Rectal smooth muscle tissue (tissue), 1 donor: ENCODE measurements at regions not wholly inside any gene's neighbourhood (a gene's known extent, or its start where the extent isn't known, plus 50 kb on each side); places are given as distances from the start of the nearest gene placed in this dataset.
A peak's percentile ranks its signal among the peaks of the same experiment; 100 is the strongest.

Experiments used
- H3K27ac ChIP-seq: one replicate; pipeline ENCODE4 v1.7.0; 2013; ENCODE audit warnings: low read depth, low read length, inconsistent platforms
- H3K27me3 ChIP-seq: one replicate; pipeline ENCODE4 v1.7.0; 2013; ENCODE audit warnings: low read length; ENCODE audit not compliant: control insufficient read depth, insufficient read depth
- H3K36me3 ChIP-seq: one replicate; pipeline ENCODE4 v1.7.0; 2013; ENCODE audit warnings: low read length; ENCODE audit not compliant: control insufficient read depth, insufficient read depth
- H3K4me1 ChIP-seq: one replicate; pipeline ENCODE4 v1.7.0; 2013; ENCODE audit warnings: low read length; ENCODE audit not compliant: control insufficient read depth, insufficient read depth
- H3K4me3 ChIP-seq: one replicate; pipeline ENCODE4 v1.7.0; 2013; ENCODE audit warnings: low read length
- H3K9ac ChIP-seq: one replicate; pipeline ENCODE4 v1.7.0; 2013; ENCODE audit warnings: low read length

- no peaks in the 10 kb centered on the region for H3K27me3 ChIP-seq
- peaks cover 7% of the 10 kb centered on the region for H3K4me1 ChIP-seq
- H3K27ac ChIP-seq, result peak overlapping the region; percentile 52
- no peak overlapping the region for H3K9ac ChIP-seq
- H3K4me3 ChIP-seq, result peak overlapping the region; percentile 51
- H3K36me3 ChIP-seq, result no peaks in the 10 kb centered on the region
Observed at GRCh38 chr6:21987501-21987957, 309.3 kb downstream of the PRL start.

- Histone ChIP-seq H3K27ac (no peak overlapping the region), H3K4me1 (peaks cover 7% of the 10 kb centered on the region), H3K36me3 (no peaks in the 10 kb centered on the region), H3K27me3 (no peaks in the 10 kb centered on the region), H3K4me3 (no peak overlapping the region), H3K9ac (no peak overlapping the region)
Observed at GRCh38 chr6:21990577-21990976, 306.3 kb downstream of the PRL start.

- H3K9ac ChIP-seq, result no peak overlapping the region
- no peaks in the 10 kb centered on the region for H3K27me3 ChIP-seq
- peaks cover 6% of the 10 kb centered on the region for H3K4me1 ChIP-seq
- H3K36me3 ChIP-seq, result no peaks in the 10 kb centered on the region
- H3K27ac ChIP-seq, result no peak overlapping the region
- H3K4me3 ChIP-seq, result no peak overlapping the region
Observed at GRCh38 chr6:21992178-21992967, 304.5 kb downstream of the PRL start.

GRCh38 chr6:21993841-21994240 lies 303.0 kb downstream of the PRL start:
- Histone ChIP-seq H3K4me3 (no peak overlapping the region), H3K36me3 (no peaks in the 10 kb centered on the region), H3K27ac (no peak overlapping the region), H3K27me3 (no peaks in the 10 kb centered on the region), H3K9ac (no peak overlapping the region), H3K4me1 (peaks cover 9% of the 10 kb centered on the region)

- Histone ChIP-seq H3K4me1 (peaks cover 10% of the 10 kb centered on the region), H3K9ac (no peak overlapping the region), H3K4me3 (no peak overlapping the region), H3K27ac (no peak overlapping the region), H3K27me3 (no peaks in the 10 kb centered on the region), H3K36me3 (no peaks in the 10 kb centered on the region)
Observed at GRCh38 chr6:21994821-21995220, 302.0 kb downstream of the PRL start.

- Histone ChIP-seq H3K4me1 (peaks cover 10% of the 10 kb centered on the region), H3K4me3 (no peak overlapping the region), H3K27me3 (no peaks in the 10 kb centered on the region), H3K9ac (no peak overlapping the region), H3K36me3 (no peaks in the 10 kb centered on the region), H3K27ac (no peak overlapping the region)
Observed at GRCh38 chr6:21995318-21995717, 301.5 kb downstream of the PRL start.

GRCh38 chr6:21996425-21997118 lies 300.3 kb downstream of the PRL start:
- peaks cover 10% of the 10 kb centered on the region for H3K4me1 ChIP-seq
- no peaks in the 10 kb centered on the region for H3K27me3 ChIP-seq
- no peaks in the 10 kb centered on the region for H3K36me3 ChIP-seq
- H3K27ac ChIP-seq, result peak overlapping the region; percentile 42
- H3K4me3 ChIP-seq, result no peak overlapping the region
- no peak overlapping the region for H3K9ac ChIP-seq

GRCh38 chr6:21997119-21998037 lies 299.5 kb downstream of the PRL start:
- H3K36me3 ChIP-seq, result no peaks in the 10 kb centered on the region
- H3K4me3 ChIP-seq, result no peak overlapping the region
- peaks cover 10% of the 10 kb centered on the region for H3K4me1 ChIP-seq
- H3K9ac ChIP-seq, result no peak overlapping the region
- H3K27ac ChIP-seq, result peak overlapping the region; percentile 6
- no peaks in the 10 kb centered on the region for H3K27me3 ChIP-seq

GRCh38 chr6:21998582-21998981 lies 298.3 kb downstream of the PRL start:
- H3K36me3 ChIP-seq, result no peaks in the 10 kb centered on the region
- H3K9ac ChIP-seq, result no peak overlapping the region
- H3K27me3 ChIP-seq, result no peaks in the 10 kb centered on the region
- no peak overlapping the region for H3K27ac ChIP-seq
- H3K4me3 ChIP-seq, result no peak overlapping the region
- H3K4me1 ChIP-seq, result peaks cover 13% of the 10 kb centered on the region

- H3K4me1 ChIP-seq, result peaks cover 14% of the 10 kb centered on the region
- no peak overlapping the region for H3K27ac ChIP-seq
- no peaks in the 10 kb centered on the region for H3K36me3 ChIP-seq
Observed at GRCh38 chr6:21999012-21999528, 297.8 kb downstream of the PRL start.

GRCh38 chr6:21999741-22000140 lies 297.1 kb downstream of the PRL start:
- no peaks in the 10 kb centered on the region for H3K36me3 ChIP-seq
- H3K9ac ChIP-seq, result no peak overlapping the region
- H3K4me1 ChIP-seq, result peaks cover 14% of the 10 kb centered on the region
- no peak overlapping the region for H3K27ac ChIP-seq
- H3K27me3 ChIP-seq, result no peaks in the 10 kb centered on the region
- no peak overlapping the region for H3K4me3 ChIP-seq

More at GRCh38 chr6:21999012-21999528, 297.8 kb downstream of the PRL start:
- no peak overlapping the region for H3K9ac ChIP-seq
- no peak overlapping the region for H3K4me3 ChIP-seq
- H3K27me3 ChIP-seq, result no peaks in the 10 kb centered on the region
